ENCODE measurements at regions not wholly inside any gene's neighbourhood (a gene's known extent, or its start where the extent isn't known, plus 50 kb on each side); places are given as distances from the start of the nearest gene placed in this dataset.

DNA sequence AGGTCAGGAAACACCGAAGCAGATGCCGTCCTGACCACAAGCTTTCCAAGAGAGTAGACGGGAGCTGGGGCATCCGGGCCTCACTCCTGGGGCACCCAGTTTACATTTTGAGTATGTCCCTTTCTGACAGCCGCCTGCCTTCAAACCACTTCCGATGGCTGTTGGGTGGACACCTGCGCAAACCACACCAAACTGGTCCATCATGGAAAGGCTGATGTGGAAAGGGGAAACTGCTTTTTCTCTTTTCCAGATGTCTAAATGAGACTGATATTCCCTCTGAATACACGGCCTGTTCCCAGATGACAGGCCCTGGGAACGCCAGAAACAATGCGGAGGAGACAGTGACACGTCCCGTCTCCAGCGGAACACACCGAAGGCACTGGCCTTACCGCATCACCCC is 290.0 kb upstream of the SALL3 start:
- TF ChIP-seq, protein P1, sequence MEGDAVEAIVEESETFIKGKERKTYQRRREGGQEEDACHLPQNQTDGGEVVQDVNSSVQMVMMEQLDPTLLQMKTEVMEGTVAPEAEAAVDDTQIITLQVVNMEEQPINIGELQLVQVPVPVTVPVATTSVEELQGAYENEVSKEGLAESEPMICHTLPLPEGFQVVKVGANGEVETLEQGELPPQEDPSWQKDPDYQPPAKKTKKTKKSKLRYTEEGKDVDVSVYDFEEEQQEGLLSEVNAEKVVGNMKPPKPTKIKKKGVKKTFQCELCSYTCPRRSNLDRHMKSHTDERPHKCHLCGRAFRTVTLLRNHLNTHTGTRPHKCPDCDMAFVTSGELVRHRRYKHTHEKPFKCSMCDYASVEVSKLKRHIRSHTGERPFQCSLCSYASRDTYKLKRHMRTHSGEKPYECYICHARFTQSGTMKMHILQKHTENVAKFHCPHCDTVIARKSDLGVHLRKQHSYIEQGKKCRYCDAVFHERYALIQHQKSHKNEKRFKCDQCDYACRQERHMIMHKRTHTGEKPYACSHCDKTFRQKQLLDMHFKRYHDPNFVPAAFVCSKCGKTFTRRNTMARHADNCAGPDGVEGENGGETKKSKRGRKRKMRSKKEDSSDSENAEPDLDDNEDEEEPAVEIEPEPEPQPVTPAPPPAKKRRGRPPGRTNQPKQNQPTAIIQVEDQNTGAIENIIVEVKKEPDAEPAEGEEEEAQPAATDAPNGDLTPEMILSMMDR (IDR thresholded peaks at IDR 0.05): no peak
- no peak for TF ChIP-seq POLR2A (IDR thresholded peaks at IDR 0.05)
